Activated CD8-positive, alpha-beta memory T cell treated with anti-CD3 and anti-CD28 coated beads, Interleukin-2, amount 50 U/mL, for 48 hours (primary cell): ENCODE measurements at regions not wholly inside any gene's neighbourhood (a gene's known extent, or its start where the extent isn't known, plus 50 kb on each side); places are given as distances from the start of the nearest gene placed in this dataset.

ENCODE experiments used
- DNase-seq: peaks from one replicate; pipeline ENCODE4 v3.0.0-alpha.2; 2020

DNA sequence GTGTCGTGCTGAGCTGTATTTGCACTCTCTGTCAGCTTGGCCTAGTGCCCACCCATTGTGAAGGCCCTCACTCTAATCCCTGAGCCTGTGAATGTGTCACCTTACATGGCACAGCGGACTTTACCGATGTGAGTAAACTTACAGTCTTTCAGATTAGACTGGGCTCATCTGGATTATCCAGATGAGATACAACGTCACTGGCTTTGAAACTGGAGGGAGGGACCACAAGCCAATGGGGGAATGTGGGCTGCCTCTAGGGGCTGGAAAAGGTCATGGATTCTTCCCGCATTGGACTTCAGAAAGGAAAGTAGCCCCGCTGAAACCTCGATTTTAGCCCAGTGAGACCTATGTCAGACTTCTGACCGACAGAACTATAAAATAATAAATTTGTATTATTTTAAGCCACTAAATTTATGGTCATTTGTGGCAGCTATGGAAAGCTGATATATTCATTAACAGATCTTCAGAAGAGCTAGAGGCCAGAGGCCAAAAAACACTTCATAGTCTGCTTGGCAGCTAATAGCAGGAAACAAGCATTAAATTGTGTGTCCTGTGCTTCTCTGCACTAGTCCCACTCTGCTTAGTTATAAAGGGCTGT is 139.0 kb upstream of the GAS1 start:
- DNase-seq: no peak

DNA sequence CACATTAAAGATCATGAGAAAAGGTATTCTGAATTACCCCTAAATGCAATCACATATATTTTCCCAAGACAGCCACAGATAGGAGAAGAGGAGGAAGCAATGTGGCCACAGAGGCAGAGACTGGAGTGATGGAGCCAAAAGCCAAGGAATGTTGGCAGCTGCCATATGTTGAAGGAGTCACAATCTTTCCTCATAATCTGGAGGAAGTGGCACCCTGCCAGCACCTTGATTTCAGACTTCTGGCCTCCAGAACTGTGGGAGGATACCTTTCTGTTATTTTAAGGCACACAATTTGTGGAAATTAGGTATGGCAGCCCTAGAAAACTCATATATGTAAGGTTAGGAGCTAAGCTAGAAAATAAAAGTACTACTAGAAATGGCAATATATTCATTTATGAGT is 139.9 kb upstream of the GAS1 start:
- no peak for DNase-seq

DNA sequence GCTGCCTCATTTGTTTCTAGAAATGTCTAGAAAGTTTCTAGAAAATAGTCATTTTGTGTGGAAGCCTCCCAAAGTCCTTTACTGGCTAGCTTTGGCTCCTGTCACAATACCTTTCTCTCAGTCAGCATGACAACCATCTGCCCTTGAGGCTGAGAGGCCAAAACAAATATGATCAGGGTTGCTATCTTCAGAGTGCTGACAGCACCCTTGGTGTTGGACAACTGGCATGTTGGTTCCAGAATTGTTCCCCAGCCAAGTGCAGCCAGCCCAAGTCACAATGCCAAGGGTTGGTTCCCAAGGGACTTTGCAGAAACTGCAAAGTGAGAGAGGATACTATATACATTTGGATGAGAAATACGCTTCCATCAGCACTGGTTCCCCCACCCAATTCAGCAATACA is 140.9 kb upstream of the GAS1 start:
- DNase-seq: no peak

DNA sequence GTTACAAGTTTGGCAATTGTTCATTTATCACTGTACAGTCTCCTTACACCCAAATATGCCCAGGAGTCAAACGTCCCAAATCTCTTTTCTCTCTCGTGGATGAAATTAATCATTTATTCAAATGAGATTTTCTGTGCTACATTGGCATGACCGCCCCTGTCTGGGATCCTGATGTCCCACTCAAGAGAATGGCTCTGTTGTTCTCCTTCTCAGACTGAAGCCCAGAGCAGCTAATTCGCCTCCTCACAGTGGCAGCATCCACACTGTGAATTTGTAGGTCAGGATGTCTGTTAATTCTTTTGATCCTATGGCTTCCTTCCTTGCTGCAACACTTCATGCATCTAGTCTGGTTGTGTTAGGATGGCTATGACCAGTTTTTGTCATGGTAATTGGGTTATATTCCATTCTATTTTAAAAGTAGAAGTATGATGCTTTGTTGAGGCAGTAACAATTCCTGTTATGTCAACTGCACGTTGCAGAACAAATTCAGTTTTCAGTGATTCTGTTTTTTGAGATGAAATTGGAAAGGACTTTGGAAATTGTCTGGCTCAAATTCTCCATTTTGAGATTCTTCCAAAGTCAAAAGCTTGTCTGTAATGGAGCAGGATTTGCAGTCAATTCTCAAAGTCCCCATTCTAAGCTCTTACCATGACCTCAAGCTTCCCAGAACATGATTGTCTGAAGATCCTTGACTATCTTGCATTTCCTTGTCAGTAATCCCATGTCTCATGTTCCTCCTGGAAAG is 141.5 kb upstream of the GAS1 start:
- DNase-seq: no peak

DNA sequence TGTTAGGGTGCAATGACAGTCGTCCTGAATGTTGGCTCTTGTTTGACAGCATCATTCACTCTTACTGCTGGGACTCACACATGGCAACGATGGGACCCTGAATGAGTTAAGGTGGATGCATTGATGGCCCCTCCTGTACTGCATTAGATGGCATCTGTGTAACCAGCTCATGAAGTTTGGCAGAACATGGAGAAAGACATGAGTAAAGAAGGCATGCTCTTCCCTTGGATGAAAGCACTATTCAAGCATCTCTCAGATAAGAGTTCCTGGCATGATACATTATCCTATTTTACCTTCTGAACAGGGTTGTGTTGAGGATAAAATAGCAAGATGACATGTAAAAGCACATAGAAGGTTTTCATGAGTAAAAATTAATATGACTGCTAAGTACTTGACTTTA is 142.2 kb upstream of the GAS1 start:
- no peak for DNase-seq

DNA sequence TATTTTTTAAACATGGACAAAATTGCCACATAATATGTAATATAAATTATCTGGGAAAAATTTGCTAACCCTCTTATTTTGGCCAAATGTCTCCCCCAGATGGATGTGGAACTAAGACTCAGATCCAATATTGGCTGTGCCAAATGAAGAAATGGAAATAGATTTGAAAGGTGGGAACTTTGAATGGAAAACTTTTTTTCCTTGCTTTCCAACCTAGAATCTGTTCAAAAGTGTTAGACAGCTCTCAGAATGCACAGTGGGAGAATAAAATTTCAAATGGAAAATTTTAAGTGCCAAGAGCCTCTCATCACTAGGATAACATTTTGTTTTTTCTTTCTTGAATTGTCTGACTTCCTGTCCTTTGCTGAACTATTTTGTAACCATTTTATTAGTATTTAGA is 142.6 kb upstream of the GAS1 start:
- DNase-seq: no peak

DNA sequence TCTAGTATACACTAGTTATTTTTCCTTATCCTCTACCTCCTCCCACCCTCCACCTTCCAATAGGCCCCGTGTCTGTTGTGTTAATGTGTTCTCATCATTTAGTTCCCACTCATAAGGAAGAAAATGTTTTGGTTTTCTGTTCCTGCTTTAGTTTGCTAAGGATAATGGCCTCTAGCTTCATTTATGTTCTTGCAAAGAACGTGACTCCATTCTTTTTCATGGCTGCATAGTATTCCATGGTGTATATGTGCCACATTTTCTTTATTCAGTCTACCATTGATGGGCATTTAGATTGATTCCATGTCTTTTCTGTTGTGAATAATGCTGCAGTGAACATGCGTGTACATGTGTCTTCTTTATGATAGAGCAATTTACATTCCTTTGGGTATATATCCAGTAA is 146.5 kb upstream of the GAS1 start:
- no peak for DNase-seq

DNA sequence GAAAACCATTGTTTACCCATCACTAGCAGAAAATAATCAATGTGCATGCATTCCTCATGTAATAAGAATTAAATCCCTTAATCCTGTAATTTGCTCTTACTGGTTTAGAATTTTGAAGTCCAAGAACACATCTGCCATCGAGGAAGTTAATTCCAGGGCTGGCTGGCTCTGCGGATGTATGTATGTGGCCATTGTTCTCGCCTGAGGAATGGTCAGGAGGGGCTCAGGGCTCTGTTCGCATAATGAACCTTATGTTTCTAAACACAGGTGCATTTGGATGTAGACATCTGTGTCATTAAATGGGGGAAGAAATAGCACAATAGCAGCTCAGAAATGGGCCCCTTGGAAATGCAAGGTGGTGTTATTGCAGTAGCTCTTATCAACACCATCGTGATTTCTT is 148.6 kb upstream of the GAS1 start:
- no peak for DNase-seq

DNA sequence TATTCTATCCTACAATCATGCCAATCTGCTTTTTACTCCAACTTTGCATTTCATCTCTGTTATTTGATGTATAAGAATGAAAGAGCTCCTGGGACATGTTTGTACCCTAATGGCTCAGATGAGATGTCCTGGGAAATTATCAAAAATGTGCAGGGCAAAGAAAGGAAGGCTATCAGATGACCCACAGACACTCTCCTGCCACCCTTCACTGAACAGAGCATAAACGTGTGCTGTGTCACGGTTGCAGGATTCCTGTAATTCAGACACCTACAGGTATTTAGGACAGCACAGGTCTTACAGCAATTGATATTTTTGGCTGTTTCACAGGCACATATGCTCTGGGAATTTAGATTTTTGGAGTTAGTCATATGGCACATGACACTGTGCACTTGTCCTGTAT is 149.2 kb upstream of the GAS1 start:
- no peak for DNase-seq

DNA sequence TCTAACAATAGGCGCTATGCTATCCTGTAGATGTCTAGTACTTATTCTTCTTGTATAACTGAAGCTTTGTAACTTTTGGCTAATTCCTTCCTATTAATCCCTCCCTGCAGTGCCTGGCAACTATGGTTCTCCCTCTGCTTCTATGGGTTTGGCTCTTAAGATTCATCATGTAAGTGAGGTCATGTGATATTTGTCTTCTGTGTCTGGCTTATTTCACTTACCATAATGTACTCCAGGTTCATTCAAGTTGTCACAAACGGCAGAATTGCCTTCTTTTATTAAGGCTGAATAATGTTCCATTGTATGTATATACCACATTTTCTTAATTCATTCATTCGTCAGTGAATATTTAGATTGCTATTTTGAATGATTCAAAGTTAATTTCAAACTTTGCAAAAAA is 149.9 kb upstream of the GAS1 start:
- DNase-seq: no peak

DNA sequence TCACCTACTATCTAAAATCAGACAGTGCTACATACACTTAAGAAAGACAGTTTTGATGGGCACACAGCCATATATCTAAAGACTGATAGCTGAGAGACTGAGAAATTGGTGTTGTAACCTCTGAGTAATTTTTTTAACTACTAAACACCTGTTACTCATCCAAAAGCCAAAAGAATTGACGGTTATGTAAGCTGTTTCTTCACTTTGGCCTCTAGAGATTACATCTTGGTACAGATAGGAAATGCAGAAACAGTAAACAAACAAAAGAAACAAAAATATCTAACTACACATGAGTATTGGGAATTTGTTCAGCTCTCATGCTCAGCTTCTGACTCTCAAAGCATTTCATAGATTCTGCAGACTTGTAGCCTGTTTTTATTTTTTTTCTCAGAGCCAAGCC is 152.1 kb upstream of the GAS1 start:
- no peak for DNase-seq

DNA sequence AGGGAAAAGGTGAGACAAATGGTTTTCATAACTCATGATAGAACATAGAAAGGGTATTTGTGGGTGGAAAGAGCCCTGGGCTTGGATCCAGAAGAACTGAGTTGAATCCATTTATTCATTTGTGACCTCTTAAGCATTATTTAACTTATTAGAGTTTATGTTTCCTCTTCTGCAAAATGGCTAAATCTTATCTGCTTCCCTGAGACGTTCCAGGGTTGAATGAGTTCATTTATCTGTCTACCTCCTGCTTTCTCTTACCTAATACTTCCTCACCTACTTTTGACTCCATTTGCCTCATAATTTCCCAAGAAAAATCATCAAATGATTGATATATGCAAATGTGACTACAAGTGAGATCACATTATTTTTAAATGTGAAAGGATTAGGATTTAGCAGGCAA is 152.7 kb upstream of the GAS1 start:
- DNase-seq: no peak

DNA sequence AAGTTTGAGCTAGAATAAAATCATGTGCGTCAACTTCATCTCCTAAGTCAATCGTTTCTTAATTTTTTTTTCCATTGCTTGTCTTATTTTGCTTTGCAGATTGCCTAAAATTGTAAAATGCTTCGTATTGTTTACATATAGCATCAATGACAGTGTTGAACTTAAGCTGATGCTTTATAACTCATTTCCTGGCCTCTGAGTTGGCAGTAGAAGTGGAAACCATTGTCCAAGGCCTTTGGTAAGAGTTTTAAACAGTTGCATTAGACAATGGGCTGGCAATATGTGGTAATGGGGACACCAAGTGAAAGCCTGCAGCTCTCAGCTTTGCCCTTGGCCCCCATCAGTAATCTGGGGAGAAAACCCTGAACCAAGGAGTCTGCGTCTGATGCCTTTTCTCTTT is 154.8 kb upstream of the GAS1 start:
- DNase-seq: no peak

DNA sequence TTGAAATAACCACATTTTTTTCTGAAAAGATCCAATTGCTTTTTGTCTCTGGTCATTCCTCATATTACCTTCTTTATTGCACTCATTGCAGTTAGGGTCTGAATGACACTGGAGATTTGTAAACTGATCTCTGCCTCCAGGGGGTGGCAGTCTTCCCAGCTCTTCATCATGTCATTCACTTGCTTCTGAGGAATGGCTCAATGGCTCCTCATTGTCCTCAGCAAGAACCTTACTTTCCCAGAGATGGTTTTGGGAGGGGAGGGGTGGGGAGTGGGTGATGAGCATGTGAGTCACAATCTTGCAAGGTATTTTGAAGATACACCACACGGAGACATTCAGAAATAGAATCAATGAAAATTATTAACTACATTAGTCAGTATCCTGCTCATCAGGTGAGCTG is 159.8 kb upstream of the GAS1 start:
- no peak for DNase-seq

DNA sequence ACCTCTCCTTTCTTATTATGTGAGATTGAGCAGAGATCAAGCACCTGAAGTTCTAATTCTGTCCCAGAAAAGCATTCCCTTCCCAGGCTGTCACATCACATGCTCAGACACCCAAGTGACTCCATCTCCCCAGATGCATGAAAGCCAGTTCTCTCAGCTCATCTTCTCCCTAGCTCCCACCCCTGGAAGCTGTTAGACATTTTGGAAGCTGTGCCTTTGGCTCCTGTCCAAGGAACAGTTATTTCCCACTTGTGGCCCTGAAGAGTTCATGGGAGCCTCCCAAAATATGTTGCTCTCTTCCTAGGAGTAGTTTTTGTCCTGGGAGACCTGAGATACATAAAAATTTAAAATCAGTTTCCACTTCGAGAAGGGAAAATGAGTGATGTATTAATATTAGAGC is 161.4 kb upstream of the GAS1 start:
- no peak for DNase-seq

DNA sequence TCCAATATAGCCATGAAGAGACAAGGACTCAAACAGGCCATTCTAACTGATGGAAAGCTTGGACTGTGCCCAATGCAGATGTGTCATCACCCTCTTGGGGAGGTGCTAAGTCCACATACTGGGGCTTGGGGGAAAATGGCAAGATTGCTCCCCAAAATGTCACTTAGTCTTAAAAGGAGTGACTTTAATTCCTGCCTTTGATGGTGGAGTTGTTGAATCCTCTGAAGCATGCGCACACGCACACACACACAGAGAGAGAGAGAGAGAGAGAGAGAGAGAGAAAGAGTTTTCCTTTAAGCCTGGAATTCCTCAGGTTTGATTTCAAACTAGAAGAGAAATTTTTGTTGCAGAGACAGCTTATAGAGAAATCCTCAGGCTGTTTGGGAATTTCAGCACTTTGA is 161.9 kb upstream of the GAS1 start:
- no peak for DNase-seq

DNA sequence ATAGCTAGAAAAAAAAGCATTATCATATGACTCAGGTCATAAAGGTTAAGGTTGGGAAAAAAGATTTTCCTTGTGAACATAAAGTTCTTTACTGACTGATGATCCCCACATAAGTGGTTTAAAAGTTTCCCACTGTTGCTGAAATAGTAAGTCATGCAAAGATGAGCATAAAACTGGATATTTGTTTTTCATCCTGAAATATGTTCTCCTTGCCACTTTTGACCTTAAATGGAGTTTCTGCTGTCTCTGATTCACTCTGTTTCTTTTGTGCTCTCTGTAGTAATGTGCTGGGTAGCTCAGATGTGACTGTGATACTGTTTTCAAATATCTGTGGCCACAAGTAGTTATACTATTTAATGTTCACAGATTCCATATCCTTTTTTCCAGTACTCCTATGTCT is 162.5 kb upstream of the GAS1 start:
- no peak for DNase-seq

DNA sequence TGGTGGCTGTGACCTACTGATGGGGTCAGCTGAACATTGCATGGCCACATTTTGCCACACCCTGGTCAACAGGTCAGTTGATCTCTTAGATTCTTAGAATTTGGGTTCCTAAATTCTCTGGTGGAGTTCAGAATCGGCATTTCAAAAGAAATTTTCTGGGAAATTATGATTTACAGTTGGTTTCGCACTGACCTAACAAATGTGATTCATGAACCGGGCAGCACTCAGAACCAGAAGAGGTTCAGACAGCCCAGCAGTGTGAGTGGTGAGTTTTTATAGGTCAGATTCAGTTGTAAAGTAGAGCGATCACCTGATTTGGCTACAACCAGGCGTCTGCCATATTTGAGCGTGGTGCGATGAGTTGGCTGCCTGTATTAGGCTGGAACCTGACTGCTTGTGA is 163.7 kb upstream of the GAS1 start:
- DNase-seq: no peak

DNA sequence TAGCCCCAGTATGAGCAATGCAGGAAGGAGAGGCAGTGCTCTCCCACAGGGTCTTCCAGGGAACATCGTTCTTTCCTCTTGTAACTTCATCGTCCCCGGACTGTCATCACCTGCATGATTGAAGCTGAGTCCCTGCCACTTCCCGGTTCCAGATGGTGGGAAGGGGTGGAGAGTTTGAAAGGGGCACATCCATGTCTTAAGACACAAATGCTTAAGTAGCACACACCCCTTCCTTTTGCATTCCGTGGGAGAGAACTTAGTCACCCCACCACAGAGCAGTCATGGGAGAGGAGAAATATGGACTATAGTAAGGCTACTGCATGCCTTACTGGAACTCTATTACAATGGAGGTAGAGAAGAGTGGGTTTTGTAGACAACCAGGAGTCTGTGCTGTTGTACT is 165.3 kb upstream of the GAS1 start:
- DNase-seq: no peak

DNA sequence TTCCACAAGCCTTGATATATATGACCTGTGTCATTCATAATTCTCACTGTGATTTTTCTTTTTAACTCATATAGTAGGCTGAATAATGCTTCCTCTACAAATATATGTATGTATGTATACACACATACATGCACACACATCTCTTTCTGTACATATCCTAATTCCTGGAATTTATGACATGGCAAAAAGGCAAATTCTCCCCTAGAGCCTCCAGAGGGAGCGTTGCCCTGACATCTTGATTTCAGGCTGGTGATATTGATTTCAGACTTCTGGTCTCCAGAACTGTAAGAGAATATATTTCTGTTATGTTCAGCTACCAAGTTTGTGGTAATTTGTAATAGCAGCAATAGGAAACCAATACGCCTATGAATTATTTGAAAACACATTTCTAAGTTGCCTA is 166.6 kb upstream of the GAS1 start:
- DNase-seq: no peak

DNA sequence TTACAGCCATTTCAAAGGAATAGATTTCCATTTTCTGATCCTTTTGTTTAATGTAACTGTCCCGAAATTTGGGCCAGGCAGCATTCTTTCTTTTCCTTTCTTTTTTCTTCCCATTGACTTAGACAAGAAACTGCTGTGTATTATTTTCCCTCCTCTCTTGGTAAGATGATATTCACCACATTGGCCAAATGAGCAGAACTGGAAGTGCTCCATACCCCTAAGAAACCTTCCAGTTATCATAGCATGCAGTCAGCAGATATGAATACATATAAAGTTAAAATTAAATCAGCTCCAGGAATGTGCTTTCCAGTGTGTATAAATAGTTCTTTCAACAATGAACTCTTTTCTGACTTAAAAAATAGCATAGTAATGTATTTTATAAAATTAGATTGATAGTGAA is 168.5 kb upstream of the GAS1 start:
- no peak for DNase-seq

DNA sequence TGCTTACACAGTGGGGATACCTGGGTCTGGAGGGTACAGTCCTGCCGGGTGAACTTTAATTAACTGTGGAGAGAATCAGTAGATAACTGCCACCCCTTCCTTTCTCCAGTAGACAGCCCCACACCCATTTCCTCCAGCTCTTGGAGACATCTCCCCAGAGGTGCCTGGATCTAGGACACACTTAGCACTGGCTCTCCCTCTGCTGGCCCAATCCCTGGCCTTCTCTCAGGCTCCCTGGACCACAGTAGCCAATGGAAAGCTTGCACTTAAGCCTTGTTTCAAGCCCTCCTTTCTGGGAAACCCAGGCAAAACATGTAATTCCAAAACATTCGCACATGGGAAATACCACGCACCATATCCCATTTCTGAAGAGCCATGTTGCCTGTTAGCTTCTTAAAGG is 169.2 kb upstream of the GAS1 start:
- DNase-seq: no peak

DNA sequence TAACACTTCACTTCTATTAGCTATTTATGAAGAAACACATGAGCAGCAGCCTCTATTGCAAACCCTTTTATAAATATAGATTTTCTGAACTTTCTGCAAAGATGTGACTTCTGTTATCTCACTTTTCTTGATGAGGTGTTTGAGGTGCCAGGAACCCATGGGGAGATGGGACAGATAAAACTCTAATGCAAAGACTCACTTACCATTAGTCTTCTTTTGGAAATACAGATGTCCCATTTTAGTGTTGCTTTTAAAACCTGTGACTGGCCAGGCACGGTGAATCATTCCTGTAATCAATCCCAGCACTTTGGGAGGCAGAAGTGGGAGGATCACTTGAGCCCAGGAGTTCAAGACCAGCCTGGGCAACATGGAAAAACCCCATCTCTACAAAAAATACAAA is 171.3 kb upstream of the GAS1 start:
- no peak for DNase-seq

DNA sequence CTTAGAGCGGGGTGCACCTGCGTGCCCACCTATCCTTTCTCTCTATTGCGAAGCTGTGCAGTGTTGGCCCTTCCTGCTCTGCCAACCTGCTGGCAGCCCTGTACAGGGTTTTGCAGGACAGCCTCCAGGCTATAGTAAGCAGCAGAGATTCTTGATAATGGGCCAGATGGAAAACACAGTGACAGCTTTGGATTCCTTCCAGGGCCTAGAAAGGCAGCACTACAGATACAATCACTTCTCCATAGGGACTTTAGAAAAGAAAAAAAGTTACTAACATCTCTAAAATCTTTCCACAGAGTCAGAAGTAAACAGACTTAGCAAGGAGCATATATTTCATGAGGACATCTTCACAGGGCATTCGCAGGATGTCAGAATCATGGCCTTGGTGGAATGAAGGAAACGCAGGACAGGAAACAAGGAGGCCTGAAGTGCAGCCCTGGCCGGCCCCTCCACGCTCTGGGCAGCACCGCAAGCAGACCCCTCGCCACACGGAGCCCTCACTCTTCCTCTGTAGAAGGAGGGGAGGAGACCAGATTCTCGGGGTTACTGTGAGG is 172.1 kb upstream of the GAS1 start:
- DNase-seq: no peak

DNA sequence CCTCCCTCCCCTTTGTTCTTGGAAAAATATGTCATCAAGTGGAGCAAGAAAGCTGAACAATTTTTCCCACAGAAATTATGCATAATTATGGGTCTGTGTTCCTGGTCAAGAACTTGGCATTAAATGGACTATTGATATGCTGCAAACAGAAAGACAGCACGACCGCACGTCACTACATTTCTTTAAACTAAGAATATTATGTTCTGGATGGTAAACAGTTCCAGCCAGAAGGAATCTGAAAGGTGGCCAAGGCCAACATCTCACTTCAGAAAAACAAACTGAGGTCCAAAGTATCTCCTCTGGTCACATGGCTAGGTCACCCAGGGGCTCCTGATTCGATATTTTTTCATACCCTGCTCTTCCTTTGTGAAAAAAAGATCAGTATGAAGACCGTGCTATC is 173.3 kb upstream of the GAS1 start:
- DNase-seq: no peak
